Thoracic aorta (tissue), 2 donors: ENCODE measurements at regions not wholly inside any gene's neighbourhood (a gene's known extent, or its start where the extent isn't known, plus 50 kb on each side); places are given as distances from the start of the nearest gene placed in this dataset.

ENCODE experiments used
- ATAC-seq: fragments of 150-250 bp; one replicate; pipeline ENCODE4 v1.8.0; 2017; ENCODE audit warnings: low read depth; ENCODE audit not compliant: insufficient number of reproducible peaks, low FRiP score
- DNase-seq: peaks from one replicate; pipeline ENCODE4 v3.0.0-alpha.2; 2020; ENCODE audit warnings: low spot score
- H3K27ac ChIP-seq, 2 donors: fragments of 200-600 bp; sonication (generic); 1 replicate in 1 of 2; 2 replicates in 1 of 2; pipeline ENCODE4 v1.5.1; 2016; ENCODE audit warnings: mild to moderate bottlenecking in 2 of 2, moderate library complexity in 2 of 2
- H3K27me3 ChIP-seq: fragments of 200-600 bp; sonication (generic); replicated peaks from 2 replicates; pipeline ENCODE4 v1.6.0; 2016; ENCODE audit warnings: mild to moderate bottlenecking; ENCODE audit not compliant: insufficient read depth
- H3K36me3 ChIP-seq: fragments of 200-600 bp; sonication (generic); one replicate; pipeline ENCODE4 v1.5.1; 2016
- H3K4me1 ChIP-seq, 2 donors: fragments of 200-600 bp; sonication (generic); 1 replicate in 1 of 2; 2 replicates in 1 of 2; pipeline versions ENCODE4 v1.5.1 to v1.6.0; 2016; ENCODE audit warnings: low read depth in 2 of 2, mild to moderate bottlenecking in 1 of 2; ENCODE audit not compliant: control insufficient read depth in 1 of 2
- H3K4me3 ChIP-seq: fragments of 200-600 bp; sonication (generic); 2 replicates; pipeline ENCODE4 v1.5.1; 2016; ENCODE audit warnings: mild to moderate bottlenecking
- H3K9me3 ChIP-seq: fragments of 200-600 bp; sonication (generic); 2 replicates; pipeline ENCODE4 v1.5.1; 2016
- TF ChIP-seq, protein P1 (sequence below): fragments of 200-600 bp; sonication (generic); IDR thresholded peaks from one replicate; pipeline ENCODE4 v1.5.1; 2019; ENCODE audit warnings: antibody characterized with exemption

DNA sequence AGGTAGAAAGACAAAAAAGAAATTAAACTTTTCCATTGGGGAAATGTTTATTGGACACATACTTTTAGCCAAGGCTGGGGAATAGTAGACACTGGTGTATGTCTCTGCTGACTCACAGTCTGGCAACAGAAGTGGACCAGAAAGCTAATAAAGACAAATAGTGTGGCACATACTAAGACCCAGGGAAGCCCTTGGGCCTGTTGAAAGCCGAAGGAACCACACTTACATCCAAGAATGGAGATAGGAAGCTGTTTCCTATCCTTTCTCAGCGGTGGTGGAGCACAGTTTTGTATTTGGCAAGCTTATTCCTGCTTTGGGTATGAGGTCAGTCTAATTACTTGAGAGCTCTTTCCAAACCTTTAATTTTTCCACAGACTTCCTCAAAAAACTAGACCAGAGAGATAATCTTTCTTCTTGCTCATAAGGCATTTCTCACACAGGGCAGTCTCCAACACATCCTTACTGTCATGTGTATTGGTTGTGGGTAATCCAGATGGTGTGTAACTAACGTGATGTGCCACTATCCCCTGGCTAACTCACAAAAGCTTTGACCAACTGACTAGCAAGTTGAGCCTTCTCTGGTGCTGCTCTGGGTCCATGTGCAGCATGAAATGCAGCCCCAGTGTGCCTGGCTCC lies 279.1 kb upstream of the IGF1R start:
- Histone ChIP-seq H3K27me3 (no peaks in the 10 kb centered on the region), H3K4me3 (no peak overlapping the region), H3K4me1 (no peaks in the 10 kb centered on the region), H3K9me3 (no peaks in the 10 kb centered on the region), H3K27ac (no peak overlapping the region), H3K36me3 (no peaks in the 10 kb centered on the region)
- no peak for DNase-seq
- TF ChIP-seq, protein P1, sequence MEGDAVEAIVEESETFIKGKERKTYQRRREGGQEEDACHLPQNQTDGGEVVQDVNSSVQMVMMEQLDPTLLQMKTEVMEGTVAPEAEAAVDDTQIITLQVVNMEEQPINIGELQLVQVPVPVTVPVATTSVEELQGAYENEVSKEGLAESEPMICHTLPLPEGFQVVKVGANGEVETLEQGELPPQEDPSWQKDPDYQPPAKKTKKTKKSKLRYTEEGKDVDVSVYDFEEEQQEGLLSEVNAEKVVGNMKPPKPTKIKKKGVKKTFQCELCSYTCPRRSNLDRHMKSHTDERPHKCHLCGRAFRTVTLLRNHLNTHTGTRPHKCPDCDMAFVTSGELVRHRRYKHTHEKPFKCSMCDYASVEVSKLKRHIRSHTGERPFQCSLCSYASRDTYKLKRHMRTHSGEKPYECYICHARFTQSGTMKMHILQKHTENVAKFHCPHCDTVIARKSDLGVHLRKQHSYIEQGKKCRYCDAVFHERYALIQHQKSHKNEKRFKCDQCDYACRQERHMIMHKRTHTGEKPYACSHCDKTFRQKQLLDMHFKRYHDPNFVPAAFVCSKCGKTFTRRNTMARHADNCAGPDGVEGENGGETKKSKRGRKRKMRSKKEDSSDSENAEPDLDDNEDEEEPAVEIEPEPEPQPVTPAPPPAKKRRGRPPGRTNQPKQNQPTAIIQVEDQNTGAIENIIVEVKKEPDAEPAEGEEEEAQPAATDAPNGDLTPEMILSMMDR: no peak
- ATAC-seq: no peak

DNA sequence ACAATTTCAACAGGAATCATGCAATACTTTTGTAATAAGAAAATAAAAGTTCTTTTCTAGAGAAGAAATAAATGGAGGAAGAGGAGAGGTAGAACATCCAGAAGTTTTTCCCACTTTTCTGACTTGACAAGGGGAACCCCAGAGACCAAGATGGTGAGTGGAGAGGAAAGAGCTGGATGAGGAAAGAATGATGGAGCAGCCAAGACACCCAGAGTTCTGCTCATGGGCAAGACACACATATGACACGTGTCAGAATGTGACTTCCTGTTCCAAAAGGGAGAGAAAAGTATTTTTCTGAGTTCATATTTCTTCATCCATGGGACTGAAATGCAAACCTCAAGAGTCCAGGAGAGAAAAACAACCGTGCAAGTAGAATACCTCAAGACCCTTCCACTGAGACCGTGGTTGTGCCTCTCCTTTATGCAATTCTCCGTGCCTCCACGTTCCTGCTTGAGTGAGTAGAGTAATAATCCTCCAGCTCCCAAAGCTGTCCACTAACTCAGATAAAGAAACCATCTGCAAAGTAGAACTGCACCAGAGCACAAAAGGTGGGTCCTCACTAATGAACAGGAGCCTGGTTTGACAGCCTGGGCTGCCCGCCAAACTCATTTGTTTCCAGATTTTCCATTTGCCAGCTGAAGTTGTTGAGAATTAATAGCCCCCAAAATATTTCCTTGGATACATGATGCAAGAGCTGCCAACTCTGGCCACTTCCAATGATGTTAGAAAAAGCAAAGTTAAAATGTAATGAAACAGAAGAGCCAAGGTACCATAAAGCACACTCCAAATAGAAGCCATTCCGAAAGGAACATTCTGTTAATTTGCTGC lies 272.6 kb upstream of the IGF1R start:
- H3K4me1 ChIP-seq: no peaks in the 10 kb centered on the region
- H3K4me3 ChIP-seq: no peak overlapping the region
- H3K27ac ChIP-seq: no peak overlapping the region
- no peaks in the 10 kb centered on the region for H3K27me3 ChIP-seq
- DNase-seq (no peak), ATAC-seq (no peak)
- TF ChIP-seq, protein P1: no peak
- no peaks in the 10 kb centered on the region for H3K36me3 ChIP-seq
- H3K9me3 ChIP-seq: peaks cover 3% of the 10 kb centered on the region

DNA sequence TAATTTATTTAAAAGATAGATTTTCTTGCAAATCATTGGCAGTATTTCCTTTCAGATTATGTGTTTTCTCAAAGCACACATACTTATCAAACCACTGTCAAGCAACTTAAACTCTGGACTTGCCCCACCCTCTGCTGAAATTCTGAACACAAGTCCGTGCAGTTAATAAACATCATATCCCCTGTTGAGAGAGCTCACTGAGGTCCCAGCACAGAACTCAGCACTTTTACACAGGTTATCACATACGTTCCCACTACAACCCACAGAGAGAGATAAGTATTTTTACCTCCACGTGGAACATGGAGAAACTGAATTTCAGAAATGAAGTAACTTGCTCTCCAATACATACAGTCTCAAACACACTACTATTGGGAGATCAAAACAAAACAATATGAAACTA lies 267.6 kb upstream of the IGF1R start:
- TF ChIP-seq, protein P1: no peak
- Histone ChIP-seq H3K27ac (no peak overlapping the region), H3K4me1 (no peaks in the 10 kb centered on the region), H3K36me3 (no peaks in the 10 kb centered on the region), H3K4me3 (no peak overlapping the region), H3K27me3 (no peaks in the 10 kb centered on the region), H3K9me3 (peaks cover 3% of the 10 kb centered on the region)
- DNase-seq (no peak), ATAC-seq (no peak)

DNA sequence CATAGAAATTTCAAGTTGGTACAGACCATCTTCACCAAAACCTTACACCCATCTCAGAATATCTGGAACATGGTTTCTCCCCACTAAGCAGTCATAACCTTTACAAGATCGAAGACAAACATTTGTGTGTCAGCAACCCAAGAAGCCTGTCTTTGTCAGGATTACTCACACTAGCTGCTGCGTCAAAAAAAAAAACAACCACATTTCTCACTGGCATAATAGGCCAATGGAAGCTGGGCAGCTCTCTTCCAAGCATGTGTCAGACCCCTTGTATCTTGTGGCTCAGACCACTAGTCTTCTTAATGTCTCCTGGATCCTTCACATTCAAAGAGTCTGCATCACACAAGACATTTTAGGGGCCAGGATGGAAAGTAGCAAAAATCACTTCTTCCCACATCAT lies 266.9 kb upstream of the IGF1R start:
- H3K27me3 ChIP-seq: no peaks in the 10 kb centered on the region
- H3K4me3 ChIP-seq: no peak overlapping the region
- ATAC-seq (no peak), DNase-seq (no peak)
- H3K9me3 ChIP-seq: peaks cover 3% of the 10 kb centered on the region
- H3K4me1 ChIP-seq: no peaks in the 10 kb centered on the region
- H3K27ac ChIP-seq: no peak overlapping the region
- TF ChIP-seq, protein P1: no peak
- no peaks in the 10 kb centered on the region for H3K36me3 ChIP-seq

DNA sequence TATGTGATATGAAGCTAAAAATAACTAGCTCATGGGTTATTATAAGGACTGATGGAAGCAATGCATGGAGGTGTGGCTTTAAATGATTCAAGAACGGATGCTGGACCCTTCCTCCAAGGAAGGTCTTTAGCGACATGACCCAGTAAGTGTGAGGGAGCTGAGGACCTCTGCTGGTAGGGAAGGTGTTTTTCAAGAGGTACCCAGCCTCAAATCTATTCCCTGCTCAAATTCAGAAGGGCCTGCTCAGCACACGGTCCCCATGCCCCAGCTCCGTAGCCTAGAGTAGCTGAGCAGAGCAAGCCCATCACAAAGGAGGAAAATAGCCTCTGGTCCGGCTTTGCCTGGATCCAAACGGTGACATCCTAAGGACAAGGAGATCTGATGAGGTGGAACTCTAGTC lies 266.2 kb upstream of the IGF1R start:
- Histone ChIP-seq H3K9me3 (peaks cover 3% of the 10 kb centered on the region), H3K36me3 (no peaks in the 10 kb centered on the region), H3K4me3 (no peak overlapping the region), H3K27me3 (no peaks in the 10 kb centered on the region), H3K27ac (no peak overlapping the region), H3K4me1 (no peaks in the 10 kb centered on the region)
- TF ChIP-seq, protein P1: no peak
- ATAC-seq (no peak), DNase-seq (no peak)
